Medulla oblongata (tissue), 1 donor: ENCODE measurements at regions not wholly inside any gene's neighbourhood (a gene's known extent, or its start where the extent isn't known, plus 50 kb on each side); places are given as distances from the start of the nearest gene placed in this dataset.

Experiments used
- DNase-seq: peaks from one replicate; pipeline ENCODE4 v3.0.0-alpha.2; 2015; ENCODE audit errors: extremely low spot score

DNA sequence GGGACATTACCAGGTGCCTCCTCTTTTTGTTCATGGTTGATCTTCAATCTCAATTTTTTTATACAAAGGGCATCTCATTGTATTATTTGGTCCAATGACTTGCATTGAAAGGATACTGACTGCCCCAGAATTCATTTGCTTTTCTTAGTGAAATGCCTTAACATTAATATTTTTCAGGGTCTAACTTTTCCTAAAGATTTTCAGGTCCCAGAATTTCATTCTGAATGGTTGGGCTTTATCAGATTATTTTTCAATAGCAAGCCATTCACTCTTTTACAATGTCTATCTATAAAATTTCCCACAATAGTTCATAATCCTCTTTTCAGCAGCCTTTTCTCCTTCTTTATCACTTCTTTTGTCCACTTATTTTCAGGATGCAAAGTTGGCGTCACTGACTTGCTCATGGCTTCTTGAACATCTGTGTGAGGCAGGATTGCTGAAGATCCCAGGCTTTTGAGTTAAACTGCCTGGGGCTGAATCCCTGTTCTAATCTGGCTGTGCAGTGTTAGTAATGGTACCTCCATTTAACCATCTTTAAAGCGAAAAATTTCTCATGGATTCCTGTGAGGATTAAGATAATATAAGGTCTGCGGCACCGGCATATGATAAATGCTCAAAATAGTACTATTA, 131.7 kb upstream of the HDAC9 start:
- DNase-seq = no peak

GRCh38 chr7:18364396-18364795, 131.2 kb upstream of the HDAC9 start:
- no peak for DNase-seq

GRCh38 chr7:18366394-18366793, 129.2 kb upstream of the HDAC9 start:
- no peak for DNase-seq

GRCh38 chr7:18369011-18369410, 126.5 kb upstream of the HDAC9 start:
- DNase-seq = no peak

- no peak for DNase-seq
Measured at GRCh38 chr7:18370633-18371032, 124.9 kb upstream of the HDAC9 start.

- peak; percentile 38 for DNase-seq
Measured at GRCh38 chr7:18378989-18379605, 116.5 kb upstream of the HDAC9 start.

DNA sequence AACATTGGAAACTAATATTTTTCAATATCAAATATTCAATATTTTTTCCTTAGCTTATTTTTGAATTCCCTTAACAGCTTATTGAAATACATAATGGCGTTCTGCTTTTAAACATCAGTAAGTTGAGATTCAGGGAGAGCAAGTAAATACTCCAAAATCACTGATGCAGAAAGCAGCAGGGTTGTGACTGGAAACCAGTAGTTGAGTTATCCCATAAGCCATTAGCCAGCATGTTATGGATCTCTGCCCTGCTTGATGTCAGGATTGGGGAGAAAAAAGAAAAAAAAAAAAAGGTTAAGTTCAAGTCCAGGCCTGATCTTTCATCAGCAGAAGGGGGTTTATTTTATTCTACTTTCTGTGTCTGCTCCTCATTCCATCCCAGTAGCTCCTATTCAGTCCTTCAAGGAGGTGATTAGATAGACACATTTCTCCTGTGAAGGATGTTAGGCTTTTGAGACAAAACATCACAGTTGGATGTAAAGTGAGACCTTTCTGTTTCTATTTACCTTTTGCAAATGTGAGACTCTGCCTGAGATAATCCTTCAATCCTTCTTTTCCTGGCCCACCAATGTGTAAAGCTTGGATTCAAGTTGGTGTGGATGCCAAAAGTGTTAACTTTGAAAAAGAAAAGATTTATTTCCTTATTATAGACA, 110.9 kb upstream of the HDAC9 start:
- no peak for DNase-seq

DNA sequence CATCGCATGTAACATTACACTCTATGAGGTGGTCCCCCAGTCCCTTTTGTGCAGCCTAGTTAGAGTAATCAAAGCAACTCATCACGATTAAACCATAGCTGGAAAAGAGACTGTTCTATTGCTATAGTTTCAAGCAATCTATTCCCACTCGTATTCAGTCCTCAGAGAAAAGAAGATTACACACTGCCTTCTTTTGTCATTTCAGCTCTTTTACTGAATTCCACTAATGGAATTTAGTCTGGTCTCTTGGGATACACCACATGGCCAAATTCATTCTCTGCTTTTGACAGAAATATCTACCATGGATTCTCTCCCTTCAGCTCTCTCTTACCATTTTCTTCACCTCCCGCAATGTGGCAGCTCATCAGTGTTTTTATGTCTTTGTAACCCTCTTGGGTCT, 108.9 kb upstream of the HDAC9 start:
- no peak for DNase-seq

DNA sequence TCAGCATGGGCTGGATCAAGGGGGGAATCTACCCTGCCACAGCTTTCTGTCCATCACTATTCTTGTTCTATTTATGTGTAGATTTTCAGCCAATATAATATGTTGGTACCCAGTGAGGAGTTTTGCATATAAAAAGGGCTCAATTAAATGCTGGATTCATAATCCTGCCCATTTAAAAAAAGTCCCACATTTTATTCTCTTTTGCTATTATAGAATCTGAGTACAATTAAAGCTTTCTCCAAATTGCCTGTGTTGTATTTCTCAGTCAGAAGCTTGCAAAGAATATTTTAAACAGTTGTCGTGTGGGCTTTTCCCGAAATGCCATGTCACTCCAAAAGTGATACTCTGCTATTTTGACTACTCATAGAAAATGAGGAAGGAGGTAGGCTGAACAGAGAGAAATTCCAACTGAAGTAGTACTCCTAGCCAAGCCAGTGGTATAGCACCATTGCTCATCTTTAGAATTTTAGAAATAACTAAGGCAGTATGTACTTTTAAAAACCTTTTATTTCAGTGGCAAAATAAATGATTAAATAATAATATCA, 108.3 kb upstream of the HDAC9 start:
- DNase-seq = no peak

DNA sequence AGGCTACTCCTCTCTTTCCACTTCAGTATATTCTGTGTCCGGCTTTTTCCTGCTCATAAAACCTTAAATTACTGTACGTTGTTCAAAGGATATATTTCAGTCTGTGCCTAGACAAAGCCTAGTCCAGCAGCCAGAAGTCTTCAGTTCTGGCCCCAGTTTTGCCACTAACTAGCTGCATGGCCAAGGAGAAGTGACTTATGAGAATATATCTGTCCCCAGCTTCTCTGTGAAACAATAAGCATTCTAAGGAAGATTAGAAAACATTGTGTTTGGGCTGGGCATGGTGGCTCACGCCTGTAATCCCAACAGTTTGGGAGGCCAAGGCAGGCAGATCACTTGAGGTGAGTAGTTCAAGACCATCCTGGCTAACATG, 105.0 kb upstream of the HDAC9 start:
- DNase-seq = no peak

GRCh38 chr7:18393465-18394118, 102.0 kb upstream of the HDAC9 start:
- DNase-seq = no peak

GRCh38 chr7:18395868-18396267, 99.7 kb upstream of the HDAC9 start:
- DNase-seq = no peak

GRCh38 chr7:18396953-18397352, 98.6 kb upstream of the HDAC9 start:
- DNase-seq = no peak

GRCh38 chr7:18399436-18400235, 95.9 kb upstream of the HDAC9 start:
- DNase-seq = no peak

- DNase-seq = no peak
Measured at GRCh38 chr7:18400275-18400674, 95.3 kb upstream of the HDAC9 start.

GRCh38 chr7:18400726-18401125, 94.8 kb upstream of the HDAC9 start:
- no peak for DNase-seq

DNA sequence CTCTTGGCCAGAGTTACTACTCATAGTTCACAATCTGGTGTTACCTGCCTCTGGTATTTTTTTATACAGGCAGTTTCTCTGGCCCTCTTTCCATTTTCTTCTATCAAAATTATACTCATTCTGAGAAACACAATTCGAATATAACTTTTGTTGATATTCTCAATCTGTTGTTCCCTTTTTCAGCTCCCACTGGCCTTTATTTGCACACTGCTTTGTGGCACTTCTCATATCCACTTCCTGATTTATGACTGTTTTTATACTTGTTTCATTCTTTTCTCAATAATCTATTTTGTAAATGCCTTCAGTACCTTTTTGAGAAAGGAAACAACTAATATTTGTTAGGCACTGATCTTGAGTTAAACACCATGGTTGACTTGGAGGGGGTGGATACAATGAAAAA, 93.8 kb upstream of the HDAC9 start:
- no peak for DNase-seq

DNA sequence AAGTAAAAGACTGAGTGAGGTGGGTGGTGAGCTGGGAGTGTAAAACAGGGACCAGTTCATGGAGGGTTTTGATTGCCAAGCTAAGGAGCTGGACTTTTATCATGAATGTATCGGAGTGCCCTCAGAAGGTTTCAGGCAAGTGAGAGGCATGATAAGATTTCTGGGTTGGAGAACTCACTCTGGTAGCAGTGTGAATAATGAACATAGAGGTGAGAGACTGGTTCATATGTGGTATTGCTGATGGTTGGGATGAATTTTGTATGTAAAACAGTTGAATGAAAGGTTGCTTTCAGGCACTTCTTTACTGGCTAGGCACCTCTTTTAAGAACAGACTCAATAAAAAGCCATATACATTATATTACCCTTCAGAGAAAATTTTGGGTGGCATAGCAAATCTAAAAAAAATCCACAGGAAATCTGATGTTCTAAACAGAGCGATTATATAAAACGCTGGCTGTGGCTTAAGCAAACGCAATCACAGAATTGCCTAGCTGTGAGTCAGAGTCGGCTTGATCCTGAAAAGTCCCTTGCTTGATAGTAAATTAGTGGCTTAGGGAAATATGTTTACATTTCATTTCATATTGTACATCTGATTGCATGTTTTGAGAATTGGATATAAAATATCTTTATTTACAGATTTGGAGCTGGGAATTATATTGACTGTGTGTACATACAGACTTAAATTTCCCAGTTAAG, 92.9 kb upstream of the HDAC9 start:
- no peak for DNase-seq

GRCh38 chr7:18405726-18406125, 89.8 kb upstream of the HDAC9 start:
- no peak for DNase-seq

- no peak for DNase-seq
Measured at GRCh38 chr7:18407385-18407784, 88.2 kb upstream of the HDAC9 start.

GRCh38 chr7:18408461-18408860, 87.1 kb upstream of the HDAC9 start:
- DNase-seq = no peak
